Right lobe of liver (tissue), 6 donors: ENCODE measurements at regions not wholly inside any gene's neighbourhood (a gene's known extent, or its start where the extent isn't known, plus 50 kb on each side); places are given as distances from the start of the nearest gene placed in this dataset.

Experiments
- ATAC-seq, 4 donors: fragments of 200-7000 bp; cut with Tn5 transposase; one replicate each; pipeline ENCODE4 v1.9.1; 2020; ENCODE audit warnings: mild to moderate bottlenecking in 4 of 4, moderate library complexity in 4 of 4
- DNase-seq, 3 donors: peaks; one replicate each; pipeline ENCODE4 v3.0.0-alpha.2; 2020
- H3K27ac ChIP-seq, 3 donors: fragments of 200-600 bp; one replicate each; pipeline ENCODE4 v1.8.0; 2022
- H3K27me3 ChIP-seq, 2 donors: fragments of 200-600 bp; one replicate each; pipeline ENCODE4 v1.8.0; 2022
- H3K36me3 ChIP-seq, 4 donors: fragments of 200-600 bp; sonication (generic) in 1 of 4; one replicate each; pipeline versions ENCODE4 v1.5.1 to v1.8.0; 2017 to 2022; ENCODE audit warnings: control low read depth in 1 of 4
- H3K4me1 ChIP-seq, 4 donors: fragments of 200-600 bp; sonication (generic) in 1 of 4; one replicate each; pipeline versions ENCODE4 v1.5.1 to v1.8.0; 2017 to 2022; ENCODE audit warnings: control low read depth in 1 of 4
- H3K4me3 ChIP-seq, 3 donors: fragments of 200-600 bp; one replicate each; pipeline ENCODE4 v1.8.0; 2022
- H3K9me3 ChIP-seq, 4 donors: fragments of 200-600 bp; sonication (generic) in 1 of 4; one replicate each; pipeline versions ENCODE4 v1.5.1 to v1.8.0; 2017 to 2022; ENCODE audit warnings: control low read depth in 1 of 4
- CTCF ChIP-seq, 4 donors: fragments of 200-600 bp in 3 of 4; fragments of 450-650 bp in 1 of 4; IDR thresholded peaks; one replicate each; pipeline versions ENCODE4 v1.5.1 to v1.8.0; 2016 to 2022; ENCODE audit warnings: antibody characterized with exemption in 4 of 4, mild to moderate bottlenecking in 2 of 4
- POLR2A ChIP-seq: fragments of 450-650 bp; IDR thresholded peaks from one replicate; pipeline ENCODE4 v1.6.1; 2017; ENCODE audit warnings: antibody characterized with exemption, mild to moderate bottlenecking
- whole genome bisulfite sequencing: methylation state at CpG from one replicate; pipeline ENCODE4 v1.1.6; 2018; ENCODE audit warnings: low coverage, low lambda C conversion rate; ENCODE audit not compliant: insufficient coverage; ENCODE audit errors: missing lambda C conversion rate; 5-methylcytosine and 5-hydroxymethylcytosine counted together
- intact Hi-C, 2 donors: fragments of 100-400 bp; cut with DNase I; formaldehyde crosslinking; loops; one replicate each; pipeline versions ENCODE4 v1.11.2 to v1.14.1; 2022
- donor health status: DM: no; HTN: yes; CAD: no.
- donor health status: DM: no; HTN: no; CAD: no.
- donor health status: DM: no; HTN: no; CAD: no.
- donor health status: DM: no; HTN: yes; CAD: no.
- donor health status: DM: no; HTN: yes; CAD: no.

DNA sequence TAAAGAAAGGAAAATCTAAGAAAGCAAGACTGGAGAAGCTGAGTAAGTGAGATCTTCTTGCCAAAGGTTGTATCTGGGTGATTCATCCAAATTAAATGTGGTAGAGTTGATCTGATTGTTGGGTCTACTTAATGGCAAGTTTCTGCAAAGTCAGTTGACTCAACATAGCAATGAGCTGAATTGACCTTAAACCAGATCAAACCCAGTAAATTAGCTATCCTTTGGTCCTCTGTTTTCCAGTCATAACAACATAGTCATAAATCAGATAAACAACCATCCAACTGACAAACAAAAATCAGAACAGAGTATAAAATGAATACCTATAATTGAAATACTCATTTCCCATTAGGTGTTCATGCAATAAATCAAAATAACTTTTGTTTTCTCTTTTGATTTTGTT is 142.6 kb upstream of the CFAP20DC start:
- Histone ChIP-seq H3K27me3 (no peaks in the 10 kb centered on the region), H3K27ac (no peak overlapping the region), H3K4me3 (no peak overlapping the region), H3K36me3 (no peaks in the 10 kb centered on the region), H3K4me1 (no peaks in the 10 kb centered on the region), H3K9me3 (no peaks in the 10 kb centered on the region)
- TF ChIP-seq CTCF (IDR thresholded peaks at IDR 0.05): no peak
- no peak for TF ChIP-seq POLR2A
- DNase-seq (no peak), ATAC-seq (no peak)
- intact Hi-C loops: no loop called here

DNA sequence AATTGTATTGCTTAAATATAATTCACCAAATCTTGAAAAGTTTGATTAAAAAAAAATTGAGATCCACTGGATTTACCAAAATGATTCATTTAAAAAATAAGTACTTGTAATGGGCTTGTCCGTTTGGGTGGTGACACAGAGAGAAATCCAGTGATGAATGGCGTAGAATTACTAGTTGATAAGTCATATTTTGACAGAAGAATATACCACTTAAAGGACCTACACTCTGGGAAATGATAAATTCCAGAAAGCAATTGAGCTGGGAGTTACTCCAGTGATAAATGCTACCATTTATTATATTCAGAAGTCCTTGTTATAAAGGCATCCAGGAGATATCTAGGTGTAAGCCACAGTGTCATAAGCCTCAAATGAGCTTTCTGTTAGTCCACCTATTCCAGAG is 141.8 kb upstream of the CFAP20DC start:
- intact Hi-C loops: no loop called here
- Histone ChIP-seq H3K27me3 (no peaks in the 10 kb centered on the region), H3K4me3 (no peak overlapping the region), H3K9me3 (no peaks in the 10 kb centered on the region), H3K36me3 (no peaks in the 10 kb centered on the region), H3K4me1 (no peaks in the 10 kb centered on the region), H3K27ac (no peak overlapping the region)
- 73% methylated on average over 2 of the region's 2 CpGs for WGBS
- no peak for DNase-seq
- TF ChIP-seq POLR2A: no peak
- TF ChIP-seq CTCF (IDR thresholded peaks at IDR 0.05): no peak
- no peak for ATAC-seq

DNA sequence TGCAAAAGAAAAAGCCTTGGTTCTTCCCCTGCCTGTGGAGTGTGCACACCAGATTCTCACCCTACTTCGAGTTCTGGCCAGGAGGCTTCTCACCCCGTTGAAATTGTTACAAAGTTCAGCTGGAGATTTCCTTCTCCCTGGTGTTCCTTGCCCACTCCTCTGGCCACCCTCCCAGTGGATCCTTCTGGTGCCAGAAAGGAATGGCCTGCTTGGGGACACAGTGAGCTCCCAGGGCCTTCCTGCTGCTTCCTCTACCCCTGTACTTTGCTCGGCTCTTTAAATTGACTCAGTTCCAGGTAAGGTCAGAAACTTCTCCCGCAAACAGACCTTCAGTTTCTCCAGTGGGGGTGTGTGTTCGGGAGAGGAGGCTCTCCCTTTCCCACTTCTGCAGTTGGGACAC is 140.1 kb upstream of the CFAP20DC start:
- H3K9me3 ChIP-seq: no peaks in the 10 kb centered on the region
- no peak overlapping the region for H3K27ac ChIP-seq
- H3K36me3 ChIP-seq: no peaks in the 10 kb centered on the region
- H3K27me3 ChIP-seq: no peaks in the 10 kb centered on the region
- intact Hi-C loops: no loop called here
- H3K4me3 ChIP-seq: no peak overlapping the region
- DNase-seq (no peak), ATAC-seq (peak in 1 of 4 donors; percentile 14)
- no peak for TF ChIP-seq CTCF (IDR thresholded peaks at IDR 0.05)
- no peak for TF ChIP-seq POLR2A
- no peaks in the 10 kb centered on the region for H3K4me1 ChIP-seq
- 16% methylated on average over 4 of the region's 5 CpGs for WGBS

DNA sequence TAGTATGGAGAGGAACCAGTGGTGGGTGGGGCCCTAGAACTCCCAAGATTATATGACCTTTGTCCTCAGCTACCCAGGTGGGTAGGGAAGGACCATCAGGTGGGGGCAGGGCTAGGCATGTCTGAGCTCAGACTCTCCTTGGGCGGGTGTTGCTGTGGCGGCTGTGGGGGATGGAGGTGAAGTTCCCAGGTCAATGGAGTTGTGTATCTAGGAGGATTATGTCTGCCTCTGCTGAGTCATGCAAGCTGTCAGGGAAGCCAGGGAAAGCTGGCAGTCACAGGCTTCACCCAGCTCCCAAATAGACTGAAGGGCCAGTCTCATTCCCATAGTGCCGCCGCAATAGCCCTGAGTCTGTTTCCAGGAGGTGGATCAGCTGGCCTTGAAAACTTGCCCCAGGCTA is 139.7 kb upstream of the CFAP20DC start:
- no peaks in the 10 kb centered on the region for H3K36me3 ChIP-seq
- no peaks in the 10 kb centered on the region for H3K27me3 ChIP-seq
- TF ChIP-seq CTCF (IDR thresholded peaks at IDR 0.05): no peak
- TF ChIP-seq POLR2A: no peak
- H3K27ac ChIP-seq: no peak overlapping the region
- ATAC-seq (peak in 1 of 4 donors; percentile 25), DNase-seq (no peak)
- intact Hi-C loops: no loop called here
- 90% methylated on average over 2 of the region's 4 CpGs for WGBS
- H3K9me3 ChIP-seq: no peaks in the 10 kb centered on the region
- H3K4me3 ChIP-seq: no peak overlapping the region
- H3K4me1 ChIP-seq: no peaks in the 10 kb centered on the region

GRCh38 chr3:59186725-59187124 is 136.9 kb upstream of the CFAP20DC start:
- WGBS: 78% methylated on average over 1 of the region's 1 CpG
- Histone ChIP-seq H3K36me3 (no peaks in the 10 kb centered on the region), H3K4me1 (no peaks in the 10 kb centered on the region), H3K9me3 (no peaks in the 10 kb centered on the region), H3K27ac (no peak overlapping the region), H3K27me3 (no peaks in the 10 kb centered on the region), H3K4me3 (no peak overlapping the region)
- DNase-seq: no peak
- no peak for ATAC-seq
- no peak for TF ChIP-seq POLR2A
- no peak for TF ChIP-seq CTCF (IDR thresholded peaks at IDR 0.05)
- intact Hi-C loops: no loop called here
